BE2C (cell line): ENCODE measurements at regions not wholly inside any gene's neighbourhood (a gene's known extent, or its start where the extent isn't known, plus 50 kb on each side); places are given as distances from the start of the nearest gene placed in this dataset.

Experiments
- DNase-seq: peaks from one replicate; pipeline ENCODE4 v3.0.0-alpha.2; 2020
- H3K27me3 ChIP-seq: fragments of 250-450 bp; sonication (Bioruptor Pico); 2 replicates; pipeline ENCODE4 v1.5.1; 2020; ENCODE audit warnings: mild to moderate bottlenecking
- H3K36me3 ChIP-seq: fragments of 250-450 bp; sonication (Bioruptor Pico); 2 replicates; pipeline ENCODE4 v1.5.1; 2020; ENCODE audit warnings: mild to moderate bottlenecking
- H3K4me1 ChIP-seq: fragments of 250-450 bp; sonication (Bioruptor Pico); 2 replicates; pipeline ENCODE4 v1.5.1; 2020
- H3K4me3 ChIP-seq: 2 replicates; pipeline ENCODE4 v1.5.1; 2011; ENCODE audit warnings: low read depth, low read length
- H3K9me3 ChIP-seq: fragments of 250-450 bp; sonication (Bioruptor Pico); 2 replicates; pipeline ENCODE4 v1.5.1; 2020
- TF ChIP-seq, protein P1 (sequence below): IDR thresholded peaks from 2 replicates; pipeline ENCODE4 v1.5.1; 2012; ENCODE audit warnings: mild to moderate bottlenecking, low read depth, low read length

DNA sequence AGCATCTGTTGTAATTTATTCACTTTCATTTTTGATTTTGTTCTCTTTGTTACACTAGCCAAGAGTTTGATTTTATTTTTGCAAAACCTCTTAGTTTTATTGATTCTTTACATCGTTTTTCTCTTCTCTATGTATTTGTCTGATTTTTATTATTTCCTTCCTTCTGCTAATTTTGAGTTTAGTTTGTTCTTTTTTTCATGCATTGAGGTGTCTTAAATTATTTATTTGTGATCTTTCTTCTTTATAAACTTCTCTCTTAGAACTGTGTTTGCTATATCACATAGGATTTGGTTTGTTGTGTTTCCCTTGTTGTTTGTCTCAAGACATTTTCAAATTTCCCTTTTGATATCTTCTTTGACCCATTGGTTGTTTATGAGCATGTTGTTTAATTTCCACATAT is 51.7 kb upstream of the NFKBIA start:
- TF ChIP-seq, protein P1, sequence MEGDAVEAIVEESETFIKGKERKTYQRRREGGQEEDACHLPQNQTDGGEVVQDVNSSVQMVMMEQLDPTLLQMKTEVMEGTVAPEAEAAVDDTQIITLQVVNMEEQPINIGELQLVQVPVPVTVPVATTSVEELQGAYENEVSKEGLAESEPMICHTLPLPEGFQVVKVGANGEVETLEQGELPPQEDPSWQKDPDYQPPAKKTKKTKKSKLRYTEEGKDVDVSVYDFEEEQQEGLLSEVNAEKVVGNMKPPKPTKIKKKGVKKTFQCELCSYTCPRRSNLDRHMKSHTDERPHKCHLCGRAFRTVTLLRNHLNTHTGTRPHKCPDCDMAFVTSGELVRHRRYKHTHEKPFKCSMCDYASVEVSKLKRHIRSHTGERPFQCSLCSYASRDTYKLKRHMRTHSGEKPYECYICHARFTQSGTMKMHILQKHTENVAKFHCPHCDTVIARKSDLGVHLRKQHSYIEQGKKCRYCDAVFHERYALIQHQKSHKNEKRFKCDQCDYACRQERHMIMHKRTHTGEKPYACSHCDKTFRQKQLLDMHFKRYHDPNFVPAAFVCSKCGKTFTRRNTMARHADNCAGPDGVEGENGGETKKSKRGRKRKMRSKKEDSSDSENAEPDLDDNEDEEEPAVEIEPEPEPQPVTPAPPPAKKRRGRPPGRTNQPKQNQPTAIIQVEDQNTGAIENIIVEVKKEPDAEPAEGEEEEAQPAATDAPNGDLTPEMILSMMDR, result no peak
- H3K9me3 ChIP-seq, result peaks cover 12% of the 10 kb centered on the region
- no peaks in the 10 kb centered on the region for H3K27me3 ChIP-seq
- H3K4me3 ChIP-seq, result no peak overlapping the region
- DNase-seq, result no peak
- peaks cover 17% of the 10 kb centered on the region for H3K36me3 ChIP-seq
- H3K4me1 ChIP-seq, result peaks cover 11% of the 10 kb centered on the region

DNA sequence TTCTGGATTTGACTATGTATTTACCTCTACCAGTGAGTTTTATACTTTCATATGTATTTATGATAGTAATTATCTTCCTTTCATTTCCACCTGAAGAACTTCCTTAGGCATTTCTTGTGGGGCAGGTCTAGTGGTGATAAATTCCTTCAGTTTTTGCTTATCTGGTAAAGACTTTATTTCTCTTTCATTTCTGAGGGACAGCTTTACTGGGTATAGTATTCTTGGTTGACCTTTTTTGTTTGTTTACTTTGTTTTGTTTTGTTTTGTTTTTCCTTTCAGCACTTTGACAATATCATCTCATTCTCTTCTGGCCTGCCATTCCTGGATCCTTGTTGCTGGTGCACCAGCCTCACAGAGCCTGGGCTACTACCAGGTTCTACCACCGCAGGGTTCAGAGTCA is 53.9 kb upstream of the NFKBIA start:
- no peak overlapping the region for H3K4me3 ChIP-seq
- DNase-seq, result no peak
- peaks cover 12% of the 10 kb centered on the region for H3K9me3 ChIP-seq
- no peaks in the 10 kb centered on the region for H3K27me3 ChIP-seq
- H3K36me3 ChIP-seq, result peaks cover 17% of the 10 kb centered on the region
- H3K4me1 ChIP-seq, result peaks cover 6% of the 10 kb centered on the region
- TF ChIP-seq, protein P1, result no peak

DNA sequence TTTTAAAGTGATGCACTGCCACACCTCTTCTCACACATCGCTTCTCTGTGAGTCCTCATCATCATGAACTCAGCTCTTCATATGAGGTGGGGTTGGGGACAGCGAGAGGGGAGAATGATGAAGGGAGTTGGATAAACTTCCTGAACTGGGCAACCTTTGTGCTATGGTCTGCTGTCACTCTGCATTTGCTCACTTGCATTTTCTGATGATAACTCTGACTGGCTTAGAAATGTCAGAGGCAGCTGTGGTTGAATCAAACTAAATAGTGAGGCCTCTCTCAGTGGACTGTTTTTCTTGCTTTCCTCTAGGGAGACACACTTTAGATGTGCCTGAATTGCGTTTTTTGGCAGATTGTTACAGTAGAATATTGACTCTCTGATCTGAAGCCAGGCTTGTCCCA is 55.2 kb upstream of the NFKBIA start:
- no peaks in the 10 kb centered on the region for H3K4me1 ChIP-seq
- H3K36me3 ChIP-seq, result peaks cover 17% of the 10 kb centered on the region
- H3K27me3 ChIP-seq, result no peaks in the 10 kb centered on the region
- no peak overlapping the region for H3K4me3 ChIP-seq
- peaks cover 12% of the 10 kb centered on the region for H3K9me3 ChIP-seq
- TF ChIP-seq, protein P1, result no peak
- DNase-seq, result no peak

DNA sequence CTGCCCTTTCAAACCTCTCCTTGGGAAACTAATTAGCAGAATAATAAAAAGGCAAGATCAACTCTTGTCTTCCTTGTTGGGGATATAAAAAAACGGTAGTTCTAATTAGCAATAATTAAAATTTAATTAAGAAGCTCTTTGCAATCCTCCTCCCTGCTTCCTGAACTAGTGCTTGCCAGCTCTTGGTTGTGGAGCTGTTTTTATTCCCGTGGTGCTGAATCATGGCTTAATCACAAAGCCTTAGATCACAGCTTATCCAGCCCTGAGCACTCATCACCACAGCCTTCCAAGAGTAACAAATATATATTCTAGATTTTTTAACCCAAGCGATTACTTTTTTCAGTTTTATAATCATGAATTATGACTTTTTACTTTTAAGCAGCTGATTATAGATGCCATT is 63.2 kb upstream of the INSM2 start:
- H3K9me3 ChIP-seq, result no peaks in the 10 kb centered on the region
- peak; percentile 21 for DNase-seq
- H3K4me1 ChIP-seq, result peaks cover 12% of the 10 kb centered on the region; the same call in 1 of the 2 replicates
- H3K36me3 ChIP-seq, result peaks cover 22% of the 10 kb centered on the region
- TF ChIP-seq, protein P1, result no peak
- H3K27me3 ChIP-seq, result no peaks in the 10 kb centered on the region
- H3K4me3 ChIP-seq, result no peak overlapping the region

DNA sequence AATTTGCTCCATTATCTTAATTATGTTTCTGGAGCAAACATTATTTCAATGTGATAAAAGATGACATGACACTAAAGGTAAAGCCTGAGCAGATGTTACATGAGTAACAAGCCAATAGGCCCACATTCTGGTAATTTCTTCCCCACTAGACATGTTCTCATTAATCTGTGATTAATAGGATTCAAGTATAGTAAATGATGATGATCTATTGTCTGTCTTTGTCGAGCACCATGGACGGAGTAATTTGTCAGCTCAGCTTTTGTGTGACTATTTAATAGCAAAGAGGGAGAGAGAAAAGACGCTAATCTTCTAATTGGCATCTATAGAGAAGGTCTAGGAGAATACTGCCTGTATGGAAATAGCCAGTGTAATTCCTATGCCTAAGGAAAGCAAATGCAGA is 62.2 kb upstream of the INSM2 start:
- H3K36me3 ChIP-seq, result peaks cover 20% of the 10 kb centered on the region
- H3K4me1 ChIP-seq, result peaks cover 14% of the 10 kb centered on the region; the same call in 1 of the 2 replicates
- DNase-seq, result no peak
- H3K27me3 ChIP-seq, result no peaks in the 10 kb centered on the region
- H3K9me3 ChIP-seq, result no peaks in the 10 kb centered on the region
- no peak overlapping the region for H3K4me3 ChIP-seq
- TF ChIP-seq, protein P1, result no peak

DNA sequence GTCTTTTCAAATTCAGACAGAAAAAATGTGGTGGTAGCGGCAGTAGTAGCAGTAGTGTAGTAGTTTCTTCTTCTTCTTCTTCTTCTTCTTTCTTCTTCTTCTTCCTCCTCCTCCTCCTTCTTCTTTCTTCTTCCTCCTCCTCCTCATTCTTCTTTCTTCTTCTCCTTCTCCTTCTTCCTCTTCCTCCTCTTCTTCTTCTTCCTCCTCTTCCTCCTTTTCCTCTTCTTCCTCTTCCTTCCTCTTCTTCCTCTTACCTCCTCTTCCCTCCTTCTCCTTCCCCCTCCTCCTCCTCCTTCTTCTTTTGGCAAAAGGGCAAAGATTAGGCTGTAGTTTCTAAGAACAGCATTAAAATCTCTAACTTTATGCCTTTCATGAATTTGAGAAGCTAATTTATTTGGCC is 59.6 kb upstream of the INSM2 start:
- Histone ChIP-seq H3K9me3 (no peaks in the 10 kb centered on the region), H3K27me3 (no peaks in the 10 kb centered on the region), H3K36me3 (peaks cover 19% of the 10 kb centered on the region), H3K4me3 (no peak overlapping the region), H3K4me1 (peaks cover 14% of the 10 kb centered on the region; the same call in 1 of the 2 replicates)
- TF ChIP-seq, protein P1, result no peak
- DNase-seq, result no peak
